DMS 273 treated with DMSO at 0.1 percent for 48 hours (cell line): ENCODE measurements at regions not wholly inside any gene's neighbourhood (a gene's known extent, or its start where the extent isn't known, plus 50 kb on each side); places are given as distances from the start of the nearest gene placed in this dataset.
A peak's percentile ranks its signal among the peaks of the same experiment; 100 is the strongest.

Source experiments
- DNase-seq: peaks from one replicate; lab custom pipeline; 2025; lab: John Stamatoyannopoulos, UW

GRCh38 chr1:29462096-29462495, 225.8 kb downstream of the PTPRU start:
- DNase-seq = no peak

- no peak for DNase-seq
Observed at GRCh38 chr1:29461115-29461739, 224.9 kb downstream of the PTPRU start.

- no peak for DNase-seq
Observed at GRCh38 chr1:29460694-29461093, 224.4 kb downstream of the PTPRU start.

- no peak for DNase-seq
Observed at GRCh38 chr1:29460041-29460610, 223.8 kb downstream of the PTPRU start.

GRCh38 chr1:29459620-29459945, 223.3 kb downstream of the PTPRU start:
- DNase-seq = no peak

GRCh38 chr1:29458737-29459619, 222.7 kb downstream of the PTPRU start:
- no peak for DNase-seq

- no peak for DNase-seq
Observed at GRCh38 chr1:29457496-29458368, 221.4 kb downstream of the PTPRU start.

GRCh38 chr1:29456685-29457435, 220.5 kb downstream of the PTPRU start:
- DNase-seq = no peak

GRCh38 chr1:29455781-29456180, 219.5 kb downstream of the PTPRU start:
- no peak for DNase-seq

- DNase-seq = no peak
Observed at GRCh38 chr1:29454616-29455380, 218.5 kb downstream of the PTPRU start.

GRCh38 chr1:29453502-29454240, 217.3 kb downstream of the PTPRU start:
- peak; percentile 73 for DNase-seq

- DNase-seq = no peak
Observed at GRCh38 chr1:29452463-29453230, 216.3 kb downstream of the PTPRU start.

- DNase-seq = no peak
Observed at GRCh38 chr1:29451368-29451892, 215.1 kb downstream of the PTPRU start.

GRCh38 chr1:29450591-29450990, 214.3 kb downstream of the PTPRU start:
- DNase-seq = no peak

- no peak for DNase-seq
Observed at GRCh38 chr1:29448456-29449235, 212.3 kb downstream of the PTPRU start.

- no peak for DNase-seq
Observed at GRCh38 chr1:29447368-29447767, 211.0 kb downstream of the PTPRU start.

- DNase-seq = no peak
Observed at GRCh38 chr1:29444782-29445729, 208.7 kb downstream of the PTPRU start.
